Neuronal stem cell (in vitro differentiated cells): ENCODE measurements at regions not wholly inside any gene's neighbourhood (a gene's known extent, or its start where the extent isn't known, plus 50 kb on each side); places are given as distances from the start of the nearest gene placed in this dataset.

Experiments
- DNase-seq: peaks from one replicate; pipeline ENCODE4 v3.0.0-alpha.2; 2013; ENCODE audit warnings: low spot score
- H2AFZ ChIP-seq: one replicate; pipeline ENCODE4 v1.6.1; 2013; ENCODE audit warnings: mild to moderate bottlenecking, low read length, inconsistent platforms
- H2AK5ac ChIP-seq: 2 replicates; pipeline ENCODE4 v1.6.1; 2013; ENCODE audit warnings: low read depth, mild to moderate bottlenecking, inconsistent platforms, low read length, moderate library complexity, mixed read lengths
- H2BK120ac ChIP-seq: 2 replicates; pipeline ENCODE4 v1.6.1; 2013; ENCODE audit warnings: low read depth, mild to moderate bottlenecking, inconsistent platforms, low read length, moderate library complexity, mixed read lengths
- H2BK12ac ChIP-seq: one replicate; pipeline ENCODE4 v1.6.1; 2013; ENCODE audit warnings: low read length, inconsistent platforms
- H2BK15ac ChIP-seq: 2 replicates; pipeline ENCODE4 v1.6.1; 2013; ENCODE audit warnings: mild to moderate bottlenecking, low read length, inconsistent platforms, mixed read lengths
- H2BK5ac ChIP-seq: one replicate; pipeline ENCODE4 v1.6.1; 2013; ENCODE audit warnings: inconsistent platforms, mild to moderate bottlenecking, low read length, moderate library complexity
- H3K14ac ChIP-seq: one replicate; pipeline ENCODE4 v1.6.1; 2013; ENCODE audit warnings: low read length, inconsistent platforms
- H3K18ac ChIP-seq: 2 replicates; pipeline ENCODE4 v1.6.1; 2013; ENCODE audit warnings: low read length, inconsistent platforms
- H3K23ac ChIP-seq: 2 replicates; pipeline ENCODE4 v1.6.1; 2013; ENCODE audit warnings: low read depth, mild to moderate bottlenecking, mixed read lengths, low read length, inconsistent platforms; ENCODE audit not compliant: poor library complexity
- H3K27ac ChIP-seq: replicated peaks from 3 replicates; pipeline ENCODE4 v1.5.1; 2013; ENCODE audit warnings: low read length, inconsistent platforms
- H3K27me3 ChIP-seq, 3 experiments: 2 replicates each; pipeline ENCODE4 v1.6.1; 2013; ENCODE audit warnings: low read length in 3 of 3, mild to moderate bottlenecking in 2 of 3, inconsistent platforms in 1 of 3, low read depth in 1 of 3, mixed read lengths in 1 of 3, moderate library complexity in 1 of 3; ENCODE audit not compliant: control insufficient read depth in 3 of 3, insufficient read depth in 3 of 3
- H3K36me3 ChIP-seq, 2 donors: replicated peaks in 1 of 2; 2 replicates each; pipeline ENCODE4 v1.6.1; 2013; ENCODE audit warnings: low read length in 2 of 2; ENCODE audit not compliant: control insufficient read depth in 2 of 2, insufficient read depth in 2 of 2
- H3K4ac ChIP-seq: 2 replicates; pipeline ENCODE4 v1.6.1; 2013; ENCODE audit warnings: inconsistent platforms, mild to moderate bottlenecking, low read length, moderate library complexity
- H3K4me1 ChIP-seq, 2 donors: 1 replicate in 1 of 2; 2 replicates in 1 of 2; pipeline ENCODE4 v1.6.1; 2013; ENCODE audit warnings: low read length in 2 of 2, low read depth in 1 of 2; ENCODE audit not compliant: control insufficient read depth in 2 of 2, insufficient read depth in 1 of 2
- H3K4me2 ChIP-seq: one replicate; pipeline ENCODE4 v1.6.1; 2013; ENCODE audit warnings: mild to moderate bottlenecking, low read length, inconsistent platforms; ENCODE audit not compliant: insufficient read depth, poor library complexity, severe bottlenecking
- H3K4me3 ChIP-seq, 2 donors: 2 replicates each; pipeline ENCODE4 v1.5.1; 2013; ENCODE audit warnings: low read length in 2 of 2, mild to moderate bottlenecking in 2 of 2, inconsistent platforms in 1 of 2, moderate library complexity in 1 of 2
- H3K79me1 ChIP-seq: one replicate; pipeline ENCODE4 v1.6.1; 2013; ENCODE audit warnings: low read depth, mild to moderate bottlenecking, inconsistent platforms, low read length, moderate library complexity
- H3K9ac ChIP-seq: one replicate; pipeline ENCODE4 v1.6.1; 2013; ENCODE audit warnings: mild to moderate bottlenecking, low read depth, low read length, inconsistent platforms; ENCODE audit not compliant: poor library complexity
- H3K9me3 ChIP-seq, 2 donors: replicated peaks in 1 of 2; 2 replicates each; pipeline versions ENCODE3 to v1.6.1; 2013; ENCODE audit warnings: low read length in 2 of 2, mild to moderate bottlenecking in 2 of 2, inconsistent platforms in 1 of 2, low read depth in 1 of 2, mixed read lengths in 1 of 2, moderate library complexity in 1 of 2; ENCODE audit not compliant: control insufficient read depth in 2 of 2, insufficient read depth in 1 of 2
- H4K8ac ChIP-seq: one replicate; pipeline ENCODE4 v1.6.1; 2013; ENCODE audit warnings: low read depth, mild to moderate bottlenecking, inconsistent platforms, low read length, moderate library complexity
- H4K91ac ChIP-seq: one replicate; pipeline ENCODE4 v1.6.1; 2013; ENCODE audit warnings: low read length, low read depth, mild to moderate bottlenecking, inconsistent platforms; ENCODE audit not compliant: poor library complexity
- WGBS, 2 donors: extraction: QIAGEN DNeasy Blood & Tissue Kit; methylation state at CpG; one replicate each; pipeline ENCODE4 v1.1.7; 2013; ENCODE audit warnings: missing lambda C conversion rate in 2 of 2, mixed read lengths in 1 of 2; ENCODE audit not compliant: insufficient read length in 2 of 2, insufficient replicate concordance in 1 of 2; ENCODE audit errors: extremely low coverage in 2 of 2; 5-methylcytosine and 5-hydroxymethylcytosine counted together

GRCh38 chr2:84085562-84085961 lies 373.5 kb downstream of the SUCLG1 start:
- Histone ChIP-seq H3K23ac (no peak overlapping the region), H4K8ac (no peak overlapping the region), H3K27me3 (no peaks in the 10 kb centered on the region), H2AFZ (no peak overlapping the region), H3K9ac (no peak overlapping the region), H2BK15ac (no peak overlapping the region), H3K9me3 (no peaks in the 10 kb centered on the region), H3K4ac (no peak overlapping the region), H2BK12ac (no peak overlapping the region), H3K14ac (no peak overlapping the region), H3K79me1 (no peaks in the 10 kb centered on the region), H2AK5ac (no peak overlapping the region), H3K27ac (no peak overlapping the region), H3K4me1 (peaks cover 0 to 2% of the 10 kb centered on the region in 2 donors), H3K18ac (no peak overlapping the region), H4K91ac (no peak overlapping the region), H3K4me3 (no peak overlapping the region), H2BK5ac (no peak overlapping the region), H2BK120ac (no peak overlapping the region), H3K36me3 (no peaks in the 10 kb centered on the region), H3K4me2 (no peak overlapping the region)
- DNase-seq, result no peak

DNA sequence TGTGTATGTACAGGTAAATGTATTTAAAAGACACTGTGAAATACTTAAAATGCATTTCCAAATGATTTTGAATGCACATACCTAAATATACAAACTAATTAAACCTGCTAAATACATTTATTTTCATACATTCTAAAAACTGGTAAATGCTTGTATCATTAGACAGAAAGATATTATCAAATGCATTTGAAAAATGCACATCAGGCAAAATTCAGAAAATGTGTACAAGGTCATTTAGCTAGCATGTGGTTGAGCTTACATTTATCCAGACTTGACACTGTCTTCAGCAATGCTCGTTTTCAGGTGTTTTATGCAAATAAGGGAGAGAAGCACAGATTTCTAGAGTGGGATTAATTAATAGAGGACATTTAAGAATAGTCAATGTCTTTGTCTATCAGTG lies 374.2 kb downstream of the SUCLG1 start:
- H3K27ac ChIP-seq, result no peak overlapping the region
- no peak overlapping the region for H3K18ac ChIP-seq
- no peak overlapping the region for H3K14ac ChIP-seq
- no peak overlapping the region for H2BK5ac ChIP-seq
- H3K27me3 ChIP-seq, result no peaks in the 10 kb centered on the region
- H3K9ac ChIP-seq, result no peak overlapping the region
- no peak overlapping the region for H2BK120ac ChIP-seq
- no peak overlapping the region for H3K4ac ChIP-seq
- no peaks in the 10 kb centered on the region for H3K36me3 ChIP-seq
- H2AK5ac ChIP-seq, result no peak overlapping the region
- WGBS, 2 donors, result no CpG with 5 or more reads among the region's 1 CpG
- no peak overlapping the region for H2AFZ ChIP-seq
- H3K4me3 ChIP-seq, result no peak overlapping the region
- peaks cover 0 to 2% of the 10 kb centered on the region in 2 donors for H3K4me1 ChIP-seq
- no peak overlapping the region for H4K91ac ChIP-seq
- H4K8ac ChIP-seq, result no peak overlapping the region
- no peaks in the 10 kb centered on the region for H3K79me1 ChIP-seq
- H3K4me2 ChIP-seq, result no peak overlapping the region
- DNase-seq, result no peak
- H3K9me3 ChIP-seq, result no peaks in the 10 kb centered on the region
- no peak overlapping the region for H2BK12ac ChIP-seq
- H3K23ac ChIP-seq, result no peak overlapping the region
- H2BK15ac ChIP-seq, result no peak overlapping the region

- H3K27ac ChIP-seq, result no peak overlapping the region
- H3K14ac ChIP-seq, result no peak overlapping the region
- H2BK15ac ChIP-seq, result no peak overlapping the region
These were observed 375.1 kb downstream of the SUCLG1 start for GRCh38 chr2:84083984-84084383.

GRCh38 chr2:84078471-84078870 lies 380.6 kb downstream of the SUCLG1 start:
- H3K27me3 ChIP-seq, result no peaks in the 10 kb centered on the region
- no CpG with 5 or more reads among the region's 3 CpGs for WGBS, 2 donors

More at GRCh38 chr2:84083984-84084383, 375.1 kb downstream of the SUCLG1 start:
- no peak overlapping the region for H2AFZ ChIP-seq
- no CpG with 5 or more reads among the region's 1 CpG for WGBS, 2 donors
- H3K4me2 ChIP-seq, result no peak overlapping the region
- H3K18ac ChIP-seq, result no peak overlapping the region
- H3K9ac ChIP-seq, result no peak overlapping the region
- H3K79me1 ChIP-seq, result no peaks in the 10 kb centered on the region
- H4K91ac ChIP-seq, result no peak overlapping the region
- H3K4ac ChIP-seq, result no peak overlapping the region
- no peak overlapping the region for H2BK5ac ChIP-seq
- no peak overlapping the region for H2AK5ac ChIP-seq
- no peaks in the 10 kb centered on the region for H3K36me3 ChIP-seq
- H4K8ac ChIP-seq, result no peak overlapping the region
- H3K27me3 ChIP-seq, result no peaks in the 10 kb centered on the region
- no peak overlapping the region for H2BK12ac ChIP-seq
- H3K23ac ChIP-seq, result no peak overlapping the region
- no peak overlapping the region for H2BK120ac ChIP-seq
- no peak overlapping the region for H3K4me3 ChIP-seq
- H3K4me1 ChIP-seq, result peaks cover 0 to 2% of the 10 kb centered on the region in 2 donors
- H3K9me3 ChIP-seq, result no peaks in the 10 kb centered on the region
- no peak for DNase-seq

More at GRCh38 chr2:84078471-84078870, 380.6 kb downstream of the SUCLG1 start:
- H3K4me1 ChIP-seq, result no peaks in the 10 kb centered on the region
- H3K79me1 ChIP-seq, result no peaks in the 10 kb centered on the region
- no peak overlapping the region for H2BK120ac ChIP-seq
- H3K9me3 ChIP-seq, result no peaks in the 10 kb centered on the region
- no peak overlapping the region for H2BK15ac ChIP-seq
- H2BK12ac ChIP-seq, result no peak overlapping the region
- no peak overlapping the region for H3K9ac ChIP-seq
- H4K8ac ChIP-seq, result no peak overlapping the region
- no peak overlapping the region for H2AFZ ChIP-seq
- H2AK5ac ChIP-seq, result no peak overlapping the region
- H3K36me3 ChIP-seq, result no peaks in the 10 kb centered on the region
- no peak overlapping the region for H3K4ac ChIP-seq
- H3K18ac ChIP-seq, result no peak overlapping the region
- H4K91ac ChIP-seq, result no peak overlapping the region
- no peak overlapping the region for H3K27ac ChIP-seq
- no peak overlapping the region for H3K23ac ChIP-seq
- no peak for DNase-seq
- H3K4me3 ChIP-seq, result no peak overlapping the region
- H3K4me2 ChIP-seq, result no peak overlapping the region
- H2BK5ac ChIP-seq, result no peak overlapping the region
- H3K14ac ChIP-seq, result no peak overlapping the region
